ENCODE measurements at regions not wholly inside any gene's neighbourhood (a gene's known extent, or its start where the extent isn't known, plus 50 kb on each side); places are given as distances from the start of the nearest gene placed in this dataset.

GRCh38 chr1:221940631-221941030 is 198.7 kb upstream of the DUSP10 start:
- DNase-seq (ENCODE audit: low read depth in 2 of 3, low spot score in 1 of 3), result no peak

GRCh38 chr1:221939607-221940006 is 197.7 kb upstream of the DUSP10 start:
- DNase-seq (ENCODE audit: low read depth in 2 of 3, low spot score in 1 of 3), result no peak

GRCh38 chr1:221937155-221937953 is 195.5 kb upstream of the DUSP10 start:
- no peak for DNase-seq (ENCODE audit: low read depth in 2 of 3, low spot score in 1 of 3)

GRCh38 chr1:221933814-221934213 is 191.9 kb upstream of the DUSP10 start:
- DNase-seq (ENCODE audit: low read depth in 2 of 3, low spot score in 1 of 3), result no peak

GRCh38 chr1:221926441-221926840 is 184.6 kb upstream of the DUSP10 start:
- DNase-seq (ENCODE audit: low read depth in 2 of 3, low spot score in 1 of 3), result no peak

GRCh38 chr1:221925947-221926346 is 184.1 kb upstream of the DUSP10 start:
- DNase-seq (ENCODE audit: low read depth in 2 of 3, low spot score in 1 of 3), result no peak

- DNase-seq (ENCODE audit: low read depth in 2 of 3, low spot score in 1 of 3), result no peak
These were observed 182.2 kb upstream of the DUSP10 start for GRCh38 chr1:221923929-221924598.

GRCh38 chr1:221921936-221922335 is 180.0 kb upstream of the DUSP10 start:
- no peak for DNase-seq (ENCODE audit: low read depth in 2 of 3, low spot score in 1 of 3)

GRCh38 chr1:221919743-221920142 is 177.9 kb upstream of the DUSP10 start:
- no peak for DNase-seq (ENCODE audit: low read depth in 2 of 3, low spot score in 1 of 3)

- DNase-seq (ENCODE audit: low read depth in 2 of 3, low spot score in 1 of 3), result no peak
These were observed 177.5 kb upstream of the DUSP10 start for GRCh38 chr1:221919341-221919740.

GRCh38 chr1:221916176-221916575 is 174.3 kb upstream of the DUSP10 start:
- no peak for DNase-seq (ENCODE audit: low read depth in 2 of 3, low spot score in 1 of 3)

GRCh38 chr1:221915764-221916163 is 173.9 kb upstream of the DUSP10 start:
- no peak for DNase-seq (ENCODE audit: low read depth in 2 of 3, low spot score in 1 of 3)

GRCh38 chr1:221913351-221913892 is 171.5 kb upstream of the DUSP10 start:
- no peak for DNase-seq (ENCODE audit: low read depth in 2 of 3, low spot score in 1 of 3)

- DNase-seq (ENCODE audit: low read depth in 2 of 3, low spot score in 1 of 3), result peak in 2 of 3 donors; percentile 2 to 8
These were observed 170.3 kb upstream of the DUSP10 start for GRCh38 chr1:221912230-221912629.

GRCh38 chr1:221911714-221912113 is 169.8 kb upstream of the DUSP10 start:
- DNase-seq (ENCODE audit: low read depth in 2 of 3, low spot score in 1 of 3), result no peak

- no peak for DNase-seq (ENCODE audit: low read depth in 2 of 3, low spot score in 1 of 3)
These were observed 168.3 kb upstream of the DUSP10 start for GRCh38 chr1:221910222-221910621.

- no peak for DNase-seq (ENCODE audit: low read depth in 2 of 3, low spot score in 1 of 3)
These were observed 166.7 kb upstream of the DUSP10 start for GRCh38 chr1:221908573-221908972.

- no peak for DNase-seq (ENCODE audit: low read depth in 2 of 3, low spot score in 1 of 3)
These were observed 165.5 kb upstream of the DUSP10 start for GRCh38 chr1:221907166-221907932.

- no peak for DNase-seq (ENCODE audit: low read depth in 2 of 3, low spot score in 1 of 3)
These were observed 163.9 kb upstream of the DUSP10 start for GRCh38 chr1:221905802-221906201.

- no peak for DNase-seq (ENCODE audit: low read depth in 2 of 3, low spot score in 1 of 3)
These were observed 162.4 kb upstream of the DUSP10 start for GRCh38 chr1:221904319-221904718.

GRCh38 chr1:221903594-221903993 is 161.7 kb upstream of the DUSP10 start:
- DNase-seq (ENCODE audit: low read depth in 2 of 3, low spot score in 1 of 3), result no peak

- no peak for DNase-seq (ENCODE audit: low read depth in 2 of 3, low spot score in 1 of 3)
These were observed 161.1 kb upstream of the DUSP10 start for GRCh38 chr1:221902961-221903360.
